Parathyroid adenoma (tissue), 2 donors: ENCODE measurements at regions not wholly inside any gene's neighbourhood (a gene's known extent, or its start where the extent isn't known, plus 50 kb on each side); places are given as distances from the start of the nearest gene placed in this dataset.

ENCODE experiments used
- H2AFZ ChIP-seq: fragments of 300-600 bp; sonication (generic); one replicate; pipeline ENCODE4 v1.7.0; 2017; ENCODE audit warnings: antibody characterized with exemption, mild to moderate bottlenecking
- H3K27ac ChIP-seq: fragments of 300-600 bp; sonication (generic); one replicate; pipeline ENCODE4 v1.7.0; 2017
- H3K27me3 ChIP-seq: fragments of 300-600 bp; sonication (generic); one replicate; pipeline ENCODE4 v1.7.0; 2017; ENCODE audit warnings: low read length; ENCODE audit not compliant: control insufficient read depth, insufficient read depth
- H3K36me3 ChIP-seq: fragments of 300-600 bp; sonication (generic); one replicate; pipeline ENCODE4 v1.7.0; 2017; ENCODE audit warnings: low read length; ENCODE audit not compliant: control insufficient read depth, insufficient read depth
- H3K4me1 ChIP-seq: fragments of 300-600 bp; sonication (generic); one replicate; pipeline ENCODE4 v1.7.0; 2017; ENCODE audit warnings: control low read depth
- H3K4me2 ChIP-seq: fragments of 300-600 bp; sonication (generic); one replicate; pipeline ENCODE4 v1.7.0; 2017; ENCODE audit warnings: low read length
- H3K4me3 ChIP-seq: fragments of 300-600 bp; sonication (generic); one replicate; pipeline ENCODE4 v1.7.0; 2017; ENCODE audit warnings: low read depth, low read length
- H3K79me2 ChIP-seq: fragments of 300-600 bp; sonication (generic); one replicate; pipeline ENCODE4 v1.7.0; 2017; ENCODE audit warnings: control low read depth
- H3K9ac ChIP-seq: fragments of 300-600 bp; sonication (generic); one replicate; pipeline ENCODE4 v1.7.0; 2017; ENCODE audit warnings: mild to moderate bottlenecking
- H3K9me3 ChIP-seq: fragments of 300-600 bp; sonication (generic); one replicate; pipeline ENCODE4 v1.7.0; 2017; ENCODE audit warnings: low read length; ENCODE audit not compliant: control insufficient read depth
- TF ChIP-seq, protein P1 (sequence below): fragments of 300-600 bp; sonication (generic); IDR thresholded peaks from one replicate; pipeline ENCODE4 v1.7.0; 2017; ENCODE audit warnings: antibody characterized with exemption, mild to moderate bottlenecking
- donor health status: primary hyperparathyroidism.

DNA sequence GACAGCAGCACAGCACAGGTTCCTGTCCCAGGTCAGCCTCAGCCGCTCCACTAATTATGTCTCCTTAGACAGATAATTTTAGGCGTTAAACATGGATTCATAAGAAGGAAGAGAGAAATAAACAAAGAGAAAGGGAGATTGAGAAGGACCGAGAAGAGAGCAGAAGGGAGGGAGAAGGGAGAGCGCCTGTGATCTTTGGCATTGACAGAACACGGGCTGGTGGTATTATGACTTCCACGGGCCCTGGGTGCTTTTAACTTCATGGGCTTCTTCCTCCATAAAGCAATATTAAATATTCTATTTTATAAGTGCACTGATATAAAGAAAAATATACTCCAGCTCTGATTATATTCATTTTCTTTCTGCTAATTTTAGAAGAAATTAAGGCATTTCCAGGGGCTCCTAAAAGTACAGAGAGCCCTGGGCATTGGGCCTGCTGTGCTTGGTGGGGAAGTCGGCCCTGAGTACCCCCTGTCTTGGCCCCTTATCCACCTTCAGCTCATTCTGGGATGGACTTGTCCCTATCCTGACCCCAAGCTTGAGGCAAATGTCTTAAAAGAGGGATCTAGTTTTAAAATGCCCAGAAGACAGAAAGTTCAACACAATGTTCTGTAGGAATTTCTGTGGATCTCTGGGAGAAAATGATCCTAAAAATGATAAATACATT is 135.3 kb downstream of the MEX3B start:
- no peaks in the 10 kb centered on the region for H3K9me3 ChIP-seq
- TF ChIP-seq, protein P1, sequence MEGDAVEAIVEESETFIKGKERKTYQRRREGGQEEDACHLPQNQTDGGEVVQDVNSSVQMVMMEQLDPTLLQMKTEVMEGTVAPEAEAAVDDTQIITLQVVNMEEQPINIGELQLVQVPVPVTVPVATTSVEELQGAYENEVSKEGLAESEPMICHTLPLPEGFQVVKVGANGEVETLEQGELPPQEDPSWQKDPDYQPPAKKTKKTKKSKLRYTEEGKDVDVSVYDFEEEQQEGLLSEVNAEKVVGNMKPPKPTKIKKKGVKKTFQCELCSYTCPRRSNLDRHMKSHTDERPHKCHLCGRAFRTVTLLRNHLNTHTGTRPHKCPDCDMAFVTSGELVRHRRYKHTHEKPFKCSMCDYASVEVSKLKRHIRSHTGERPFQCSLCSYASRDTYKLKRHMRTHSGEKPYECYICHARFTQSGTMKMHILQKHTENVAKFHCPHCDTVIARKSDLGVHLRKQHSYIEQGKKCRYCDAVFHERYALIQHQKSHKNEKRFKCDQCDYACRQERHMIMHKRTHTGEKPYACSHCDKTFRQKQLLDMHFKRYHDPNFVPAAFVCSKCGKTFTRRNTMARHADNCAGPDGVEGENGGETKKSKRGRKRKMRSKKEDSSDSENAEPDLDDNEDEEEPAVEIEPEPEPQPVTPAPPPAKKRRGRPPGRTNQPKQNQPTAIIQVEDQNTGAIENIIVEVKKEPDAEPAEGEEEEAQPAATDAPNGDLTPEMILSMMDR: no peak
- no peaks in the 10 kb centered on the region for H3K36me3 ChIP-seq
- no peak overlapping the region for H2AFZ ChIP-seq
- H3K4me2 ChIP-seq: no peak overlapping the region
- no peak overlapping the region for H3K9ac ChIP-seq
- no peak overlapping the region for H3K27ac ChIP-seq
- H3K27me3 ChIP-seq: no peaks in the 10 kb centered on the region
- H3K4me1 ChIP-seq: no peaks in the 10 kb centered on the region
- no peaks in the 10 kb centered on the region for H3K79me2 ChIP-seq
- H3K4me3 ChIP-seq: no peak overlapping the region

DNA sequence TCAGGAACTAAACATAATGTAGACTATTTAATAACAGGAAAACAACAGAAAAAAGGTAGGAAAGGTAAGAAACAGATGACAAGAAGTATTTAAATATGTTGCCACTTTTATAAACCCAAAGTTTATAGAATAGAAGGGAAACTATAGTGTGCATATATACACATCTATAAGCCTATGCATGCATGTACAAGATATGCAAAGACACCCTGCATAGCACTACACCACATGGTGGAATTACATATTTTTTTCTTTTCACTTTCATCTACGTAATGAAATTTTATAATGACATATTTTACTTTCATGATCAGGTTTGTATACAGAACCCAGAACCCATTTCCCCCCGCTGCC is 136.8 kb downstream of the MEX3B start:
- TF ChIP-seq, protein P1: no peak
- no peaks in the 10 kb centered on the region for H3K27me3 ChIP-seq
- no peak overlapping the region for H3K4me2 ChIP-seq
- no peaks in the 10 kb centered on the region for H3K4me1 ChIP-seq
- no peak overlapping the region for H2AFZ ChIP-seq
- no peak overlapping the region for H3K4me3 ChIP-seq
- no peaks in the 10 kb centered on the region for H3K36me3 ChIP-seq
- H3K9me3 ChIP-seq: no peaks in the 10 kb centered on the region
- H3K79me2 ChIP-seq: no peaks in the 10 kb centered on the region
- H3K27ac ChIP-seq: no peak overlapping the region
- H3K9ac ChIP-seq: no peak overlapping the region

DNA sequence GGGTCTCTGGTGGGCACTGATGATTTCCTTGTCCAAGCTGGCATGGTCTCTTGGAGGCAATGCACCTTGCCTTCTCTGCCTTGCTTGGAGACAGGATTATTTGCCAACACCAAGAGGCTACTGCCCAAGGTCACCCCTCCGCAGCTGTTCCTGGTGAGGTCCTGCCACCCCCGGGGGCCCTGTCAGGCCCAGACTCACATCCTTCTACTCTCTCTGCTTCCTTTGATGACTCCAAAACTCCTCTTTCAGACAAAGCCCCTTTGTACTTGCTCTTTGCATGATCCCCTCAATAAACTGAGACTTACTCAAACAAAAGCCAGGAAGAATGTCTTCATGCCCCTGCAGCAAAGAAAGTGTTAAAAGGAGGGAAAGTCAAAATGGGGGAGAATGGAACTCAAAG is 137.7 kb downstream of the MEX3B start:
- TF ChIP-seq, protein P1: no peak
- Histone ChIP-seq H2AFZ (no peak overlapping the region), H3K9ac (no peak overlapping the region), H3K27me3 (no peaks in the 10 kb centered on the region), H3K4me1 (no peaks in the 10 kb centered on the region), H3K4me3 (no peak overlapping the region), H3K27ac (no peak overlapping the region), H3K4me2 (no peak overlapping the region), H3K9me3 (no peaks in the 10 kb centered on the region), H3K36me3 (no peaks in the 10 kb centered on the region), H3K79me2 (no peaks in the 10 kb centered on the region)

DNA sequence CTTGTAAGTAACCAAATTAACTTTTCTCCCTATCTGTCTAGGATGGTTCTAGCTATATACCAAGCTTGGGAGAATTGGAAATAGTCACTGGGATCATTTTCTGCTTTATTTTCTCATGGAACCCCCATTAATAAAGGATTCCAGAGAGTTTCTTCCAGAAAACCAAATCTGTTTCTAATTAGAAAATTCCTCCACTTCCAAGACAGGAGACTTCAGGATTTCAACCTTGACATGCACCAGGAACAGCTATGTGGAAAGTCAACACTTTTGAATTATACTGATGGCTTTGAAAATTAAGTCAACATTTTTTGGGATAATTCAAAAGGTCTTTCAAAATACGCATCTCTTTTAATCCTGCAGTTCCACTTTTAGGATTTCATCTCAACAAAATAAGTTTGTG is 138.3 kb downstream of the MEX3B start:
- no peak overlapping the region for H3K4me2 ChIP-seq
- H3K4me3 ChIP-seq: no peak overlapping the region
- TF ChIP-seq, protein P1: no peak
- H3K79me2 ChIP-seq: no peaks in the 10 kb centered on the region
- H3K9ac ChIP-seq: no peak overlapping the region
- no peak overlapping the region for H2AFZ ChIP-seq
- no peaks in the 10 kb centered on the region for H3K36me3 ChIP-seq
- no peaks in the 10 kb centered on the region for H3K9me3 ChIP-seq
- no peaks in the 10 kb centered on the region for H3K4me1 ChIP-seq
- no peak overlapping the region for H3K27ac ChIP-seq
- H3K27me3 ChIP-seq: no peaks in the 10 kb centered on the region

DNA sequence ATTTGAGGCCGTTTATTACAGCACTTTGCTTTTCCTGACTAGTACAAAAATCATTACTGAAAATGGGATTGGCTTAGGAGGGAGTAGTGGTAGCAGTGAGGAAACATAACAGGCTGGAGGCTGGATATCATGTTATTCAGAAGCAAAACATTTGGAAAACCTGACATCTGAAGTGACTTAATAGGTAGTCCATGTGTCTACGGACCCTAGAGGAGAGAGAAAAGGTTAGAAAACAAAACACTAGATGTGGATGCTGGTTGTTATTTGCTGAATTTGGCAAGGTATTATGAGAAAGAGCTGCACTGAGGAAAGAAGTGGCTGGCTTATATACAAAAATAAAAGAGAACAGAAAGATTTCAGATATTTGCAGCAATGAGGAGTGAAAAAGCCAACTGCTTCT is 139.9 kb downstream of the MEX3B start:
- TF ChIP-seq, protein P1: no peak

More for the DNA sequence above, 139.9 kb downstream of the MEX3B start:
- Histone ChIP-seq H3K27me3 (no peaks in the 10 kb centered on the region), H3K4me1 (no peaks in the 10 kb centered on the region), H3K9ac (no peak overlapping the region), H3K36me3 (no peaks in the 10 kb centered on the region), H2AFZ (no peak overlapping the region), H3K9me3 (no peaks in the 10 kb centered on the region), H3K4me2 (no peak overlapping the region), H3K79me2 (no peaks in the 10 kb centered on the region), H3K4me3 (no peak overlapping the region), H3K27ac (no peak overlapping the region)
